PC-3 (cell line): ENCODE measurements at regions not wholly inside any gene's neighbourhood (a gene's known extent, or its start where the extent isn't known, plus 50 kb on each side); places are given as distances from the start of the nearest gene placed in this dataset.

Experiments
- CTCF ChIP-seq: fragments of 300-600 bp; sonication (generic); conservative IDR thresholded peaks from 2 replicates; pipeline ENCODE4 v1.5.1; 2017; ENCODE audit warnings: antibody characterized with exemption, low read depth, mild to moderate bottlenecking, low read length
- EZH2phosphoT487 ChIP-seq: fragments of 300-600 bp; sonication (generic); IDR thresholded peaks from 2 replicates; pipeline ENCODE4 v1.6.1; 2018; ENCODE audit warnings: mild to moderate bottlenecking, antibody characterized with exemption, low read length, borderline replicate concordance

- TF ChIP-seq CTCF (no peak), EZH2phosphoT487 (no peak)
Measured at GRCh38 chr6:140156131-140156530, 781.7 kb upstream of the CITED2 start.
